ENCODE measurements at regions not wholly inside any gene's neighbourhood (a gene's known extent, or its start where the extent isn't known, plus 50 kb on each side); places are given as distances from the start of the nearest gene placed in this dataset.

- TF ChIP-seq IRF1 (CRISPR knock-in tag; IDR thresholded peaks at IDR 0.05; ENCODE audit: low read depth) (no peak), ZNF816 (CRISPR knock-in tag; IDR thresholded peaks at IDR 0.05; ENCODE audit: borderline replicate concordance) (no peak), GABPB1 (CRISPR knock-in tag; IDR thresholded peaks at IDR 0.05) (no peak), DMTF1 (CRISPR knock-in tag; IDR thresholded peaks at IDR 0.05) (no peak), ATF3 (CRISPR knock-in tag; IDR thresholded peaks at IDR 0.05) (no peak), JUND (CRISPR knock-in tag; IDR thresholded peaks at IDR 0.05) (no peak), ZNF644 (CRISPR knock-in tag; IDR thresholded peaks at IDR 0.05; ENCODE audit: low read depth) (no peak), EZH2 (conservative IDR thresholded peaks at IDR 0.05; ENCODE audit: low read depth, low read length) (no peak), ATF7 (IDR thresholded peaks at IDR 0.05) (no peak), ATF7 (CRISPR knock-in tag; IDR thresholded peaks at IDR 0.05) (no peak), ARID3A (IDR thresholded peaks at IDR 0.05; ENCODE audit: low read depth, low read length) (no peak), MYC (CRISPR knock-in tag; IDR thresholded peaks at IDR 0.05; ENCODE audit: borderline replicate concordance) (no peak), ZBTB40 (IDR thresholded peaks at IDR 0.05) (no peak), ZBTB40 (CRISPR knock-in tag; IDR thresholded peaks at IDR 0.05) (no peak), POLR2A (IDR thresholded peaks at IDR 0.05; ENCODE audit: insufficient read depth in 1 of 2, low read depth in 2 of 2, low read length in 2 of 2) (no peak), POLR2AphosphoS2 (IDR thresholded peaks at IDR 0.05; ENCODE audit: low read depth, low read length) (no peak)
Observed at GRCh38 chr1:221429264-221429663, 312.6 kb downstream of the DUSP10 start.

Data from HepG2 (cell line).